ENCODE measurements at regions not wholly inside any gene's neighbourhood (a gene's known extent, or its start where the extent isn't known, plus 50 kb on each side); places are given as distances from the start of the nearest gene placed in this dataset.

DNA sequence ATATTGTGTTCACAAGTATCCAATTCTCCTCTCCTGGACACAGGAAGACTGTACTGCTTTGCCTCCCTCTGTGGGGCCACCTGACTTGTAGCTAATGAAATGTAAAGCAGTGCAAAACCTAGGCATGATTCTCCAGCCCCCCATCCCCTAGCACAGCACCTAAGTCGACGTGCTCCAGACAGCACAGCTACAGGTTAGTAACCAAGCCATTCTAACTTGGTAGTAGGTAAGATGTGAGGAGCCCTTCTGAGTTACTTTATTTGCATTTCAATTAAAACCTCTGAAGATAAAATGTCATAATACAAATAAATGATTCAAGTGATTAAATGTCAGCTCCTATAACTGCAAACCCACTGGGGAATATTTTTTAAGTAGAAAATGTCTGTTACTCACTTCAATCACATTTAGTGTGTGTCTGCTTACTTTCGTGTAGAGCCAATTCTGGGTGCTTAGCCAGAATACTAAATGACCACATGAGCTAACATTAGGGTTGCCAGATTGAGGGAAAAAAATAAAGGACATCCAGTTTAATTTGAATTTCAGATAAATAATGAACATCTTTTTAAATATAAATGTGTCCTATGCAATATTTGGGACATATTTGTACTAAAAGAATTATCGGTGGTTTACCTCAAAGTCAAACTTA lies 64.8 kb upstream of the HIF1A start:
- TF ChIP-seq CTCF (IDR thresholded peaks at IDR 0.05) (no peak), POLR2A (IDR thresholded peaks at IDR 0.05) (no peak)

All from esophagus squamous epithelium (tissue), 4 donors.